ENCODE measurements at regions not wholly inside any gene's neighbourhood (a gene's known extent, or its start where the extent isn't known, plus 50 kb on each side); places are given as distances from the start of the nearest gene placed in this dataset.

GRCh38 chr3:72219752-72220151 is 434.8 kb upstream of the PROK2 start:
- no peak overlapping the region for H3K9ac ChIP-seq (ENCODE audit: low read depth, low read length)
- no peak overlapping the region for H3K4me2 ChIP-seq (ENCODE audit: low read length)
- H3K4me1 ChIP-seq (ENCODE audit: control insufficient read depth, insufficient read depth, low read length): no peaks in the 10 kb centered on the region
- no peaks in the 10 kb centered on the region for H3K27me3 ChIP-seq (ENCODE audit: control insufficient read depth, insufficient read depth, low read length)
- no peaks in the 10 kb centered on the region for H3K9me3 ChIP-seq (replicated peaks; ENCODE audit: low read length)
- no peak overlapping the region for H3K4me3 ChIP-seq (ENCODE audit: low read length)
- no peaks in the 10 kb centered on the region for H3K36me3 ChIP-seq (ENCODE audit: insufficient read depth, low read length)

- no peaks in the 10 kb centered on the region for H3K4me1 ChIP-seq (ENCODE audit: control insufficient read depth, insufficient read depth, low read length)
- no peak overlapping the region for H3K4me2 ChIP-seq (ENCODE audit: low read length)
- no peak overlapping the region for H3K4me3 ChIP-seq (ENCODE audit: low read length)
- no peaks in the 10 kb centered on the region for H3K36me3 ChIP-seq (ENCODE audit: insufficient read depth, low read length)
- no peaks in the 10 kb centered on the region for H3K9me3 ChIP-seq (replicated peaks; ENCODE audit: low read length)
- no peak overlapping the region for H3K9ac ChIP-seq (ENCODE audit: low read depth, low read length)
- H3K27me3 ChIP-seq (ENCODE audit: control insufficient read depth, insufficient read depth, low read length): no peaks in the 10 kb centered on the region
Observed at GRCh38 chr3:72217570-72217969, 432.6 kb upstream of the PROK2 start.

GRCh38 chr3:72214066-72214951 is 429.4 kb upstream of the PROK2 start:
- no peaks in the 10 kb centered on the region for H3K27me3 ChIP-seq (ENCODE audit: control insufficient read depth, insufficient read depth, low read length)
- H3K4me3 ChIP-seq (ENCODE audit: low read length): no peak overlapping the region
- H3K9me3 ChIP-seq (replicated peaks; ENCODE audit: low read length): no peaks in the 10 kb centered on the region
- H3K4me2 ChIP-seq (ENCODE audit: low read length): no peak overlapping the region
- H3K9ac ChIP-seq (ENCODE audit: low read depth, low read length): no peak overlapping the region
- H3K36me3 ChIP-seq (ENCODE audit: insufficient read depth, low read length): no peaks in the 10 kb centered on the region
- H3K4me1 ChIP-seq (ENCODE audit: control insufficient read depth, insufficient read depth, low read length): no peaks in the 10 kb centered on the region

- Histone ChIP-seq H3K4me1 (ENCODE audit: control insufficient read depth, insufficient read depth, low read length) (no peaks in the 10 kb centered on the region), H3K27me3 (ENCODE audit: control insufficient read depth, insufficient read depth, low read length) (peaks cover 5% of the 10 kb centered on the region), H3K4me3 (ENCODE audit: low read length) (no peak overlapping the region), H3K36me3 (ENCODE audit: insufficient read depth, low read length) (no peaks in the 10 kb centered on the region), H3K9ac (ENCODE audit: low read depth, low read length) (no peak overlapping the region), H3K9me3 (replicated peaks; ENCODE audit: low read length) (no peaks in the 10 kb centered on the region), H3K4me2 (ENCODE audit: low read length) (no peak overlapping the region)
Observed at GRCh38 chr3:72213296-72214065, 428.5 kb upstream of the PROK2 start.

GRCh38 chr3:72212396-72212795 is 427.4 kb upstream of the PROK2 start:
- H3K9ac ChIP-seq (ENCODE audit: low read depth, low read length): no peak overlapping the region
- peaks cover 5% of the 10 kb centered on the region for H3K27me3 ChIP-seq (ENCODE audit: control insufficient read depth, insufficient read depth, low read length)
- no peaks in the 10 kb centered on the region for H3K36me3 ChIP-seq (ENCODE audit: insufficient read depth, low read length)
- H3K4me1 ChIP-seq (ENCODE audit: control insufficient read depth, insufficient read depth, low read length): no peaks in the 10 kb centered on the region
- H3K4me2 ChIP-seq (ENCODE audit: low read length): no peak overlapping the region
- H3K9me3 ChIP-seq (replicated peaks; ENCODE audit: low read length): no peaks in the 10 kb centered on the region
- no peak overlapping the region for H3K4me3 ChIP-seq (ENCODE audit: low read length)

- H3K9me3 ChIP-seq (replicated peaks; ENCODE audit: low read length): no peaks in the 10 kb centered on the region
Observed at GRCh38 chr3:72210261-72210660, 425.3 kb upstream of the PROK2 start.

GRCh38 chr3:72205297-72205826 is 420.4 kb upstream of the PROK2 start:
- Histone ChIP-seq H3K36me3 (ENCODE audit: insufficient read depth, low read length) (no peaks in the 10 kb centered on the region), H3K4me2 (ENCODE audit: low read length) (no peak overlapping the region), H3K9ac (ENCODE audit: low read depth, low read length) (no peak overlapping the region), H3K27me3 (ENCODE audit: control insufficient read depth, insufficient read depth, low read length) (peaks cover 9% of the 10 kb centered on the region), H3K4me1 (ENCODE audit: control insufficient read depth, insufficient read depth, low read length) (no peaks in the 10 kb centered on the region), H3K4me3 (ENCODE audit: low read length) (no peak overlapping the region), H3K9me3 (replicated peaks; ENCODE audit: low read length) (peaks cover 5% of the 10 kb centered on the region)

More at GRCh38 chr3:72210261-72210660, 425.3 kb upstream of the PROK2 start:
- Histone ChIP-seq H3K27me3 (ENCODE audit: control insufficient read depth, insufficient read depth, low read length) (peaks cover 5% of the 10 kb centered on the region), H3K36me3 (ENCODE audit: insufficient read depth, low read length) (no peaks in the 10 kb centered on the region), H3K4me3 (ENCODE audit: low read length) (no peak overlapping the region), H3K4me2 (ENCODE audit: low read length) (no peak overlapping the region), H3K9ac (ENCODE audit: low read depth, low read length) (no peak overlapping the region), H3K4me1 (ENCODE audit: control insufficient read depth, insufficient read depth, low read length) (no peaks in the 10 kb centered on the region)

GRCh38 chr3:72204452-72204851 is 419.5 kb upstream of the PROK2 start:
- Histone ChIP-seq H3K9me3 (replicated peaks; ENCODE audit: low read length) (peaks cover 7% of the 10 kb centered on the region), H3K4me2 (ENCODE audit: low read length) (no peak overlapping the region), H3K36me3 (ENCODE audit: insufficient read depth, low read length) (no peaks in the 10 kb centered on the region), H3K4me1 (ENCODE audit: control insufficient read depth, insufficient read depth, low read length) (no peaks in the 10 kb centered on the region), H3K9ac (ENCODE audit: low read depth, low read length) (no peak overlapping the region), H3K27me3 (ENCODE audit: control insufficient read depth, insufficient read depth, low read length) (peaks cover 9% of the 10 kb centered on the region), H3K4me3 (ENCODE audit: low read length) (no peak overlapping the region)

- no peaks in the 10 kb centered on the region for H3K36me3 ChIP-seq (ENCODE audit: insufficient read depth, low read length)
- no peak overlapping the region for H3K4me2 ChIP-seq (ENCODE audit: low read length)
- H3K4me3 ChIP-seq (ENCODE audit: low read length): no peak overlapping the region
- H3K4me1 ChIP-seq (ENCODE audit: control insufficient read depth, insufficient read depth, low read length): no peaks in the 10 kb centered on the region
- H3K9ac ChIP-seq (ENCODE audit: low read depth, low read length): no peak overlapping the region
- H3K9me3 ChIP-seq (replicated peaks; ENCODE audit: low read length): peaks cover 7% of the 10 kb centered on the region
- H3K27me3 ChIP-seq (ENCODE audit: control insufficient read depth, insufficient read depth, low read length): peaks cover 5% of the 10 kb centered on the region
Observed at GRCh38 chr3:72203613-72204349, 418.8 kb upstream of the PROK2 start.

GRCh38 chr3:72203105-72203504 is 418.2 kb upstream of the PROK2 start:
- Histone ChIP-seq H3K4me1 (ENCODE audit: control insufficient read depth, insufficient read depth, low read length) (no peaks in the 10 kb centered on the region), H3K4me2 (ENCODE audit: low read length) (no peak overlapping the region), H3K36me3 (ENCODE audit: insufficient read depth, low read length) (no peaks in the 10 kb centered on the region), H3K9ac (ENCODE audit: low read depth, low read length) (no peak overlapping the region), H3K9me3 (replicated peaks; ENCODE audit: low read length) (peaks cover 7% of the 10 kb centered on the region), H3K27me3 (ENCODE audit: control insufficient read depth, insufficient read depth, low read length) (peaks cover 4% of the 10 kb centered on the region), H3K4me3 (ENCODE audit: low read length) (no peak overlapping the region)

GRCh38 chr3:72200332-72200731 is 415.4 kb upstream of the PROK2 start:
- Histone ChIP-seq H3K27me3 (ENCODE audit: control insufficient read depth, insufficient read depth, low read length) (peaks cover 13% of the 10 kb centered on the region), H3K4me3 (ENCODE audit: low read length) (no peak overlapping the region), H3K36me3 (ENCODE audit: insufficient read depth, low read length) (no peaks in the 10 kb centered on the region), H3K9ac (ENCODE audit: low read depth, low read length) (no peak overlapping the region), H3K4me1 (ENCODE audit: control insufficient read depth, insufficient read depth, low read length) (no peaks in the 10 kb centered on the region), H3K4me2 (ENCODE audit: low read length) (no peak overlapping the region), H3K9me3 (replicated peaks; ENCODE audit: low read length) (peaks cover 7% of the 10 kb centered on the region)
